ENCODE measurements at regions not wholly inside any gene's neighbourhood (a gene's known extent, or its start where the extent isn't known, plus 50 kb on each side); places are given as distances from the start of the nearest gene placed in this dataset.

DNA sequence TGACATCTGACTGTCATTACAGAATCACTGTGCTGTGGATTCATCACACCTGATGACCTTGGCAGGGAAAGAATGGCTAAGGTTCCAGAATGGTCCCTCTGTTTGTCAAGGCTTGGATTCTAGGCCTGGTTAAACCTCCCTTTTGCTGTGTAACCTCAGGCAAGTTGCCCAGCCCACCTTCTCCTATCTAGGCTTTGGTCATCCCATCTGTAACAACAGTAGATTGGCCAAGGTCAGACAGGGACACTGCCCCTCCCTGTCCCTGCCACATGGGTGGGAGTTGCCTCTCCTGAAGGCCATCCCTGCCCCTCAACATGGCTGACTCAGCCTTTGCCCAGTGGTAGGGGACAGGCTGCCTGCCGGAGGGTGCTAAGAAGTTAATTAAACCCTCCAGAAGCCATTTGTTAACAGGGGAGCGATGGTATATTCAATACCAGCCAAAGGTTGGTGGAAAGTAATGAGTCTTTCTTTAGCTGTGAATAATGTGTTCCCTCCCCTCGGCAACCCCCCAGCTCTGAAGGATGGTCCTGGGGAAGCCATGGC, 149.8 kb upstream of the PCBD1 start:
- TF ChIP-seq, protein P1, sequence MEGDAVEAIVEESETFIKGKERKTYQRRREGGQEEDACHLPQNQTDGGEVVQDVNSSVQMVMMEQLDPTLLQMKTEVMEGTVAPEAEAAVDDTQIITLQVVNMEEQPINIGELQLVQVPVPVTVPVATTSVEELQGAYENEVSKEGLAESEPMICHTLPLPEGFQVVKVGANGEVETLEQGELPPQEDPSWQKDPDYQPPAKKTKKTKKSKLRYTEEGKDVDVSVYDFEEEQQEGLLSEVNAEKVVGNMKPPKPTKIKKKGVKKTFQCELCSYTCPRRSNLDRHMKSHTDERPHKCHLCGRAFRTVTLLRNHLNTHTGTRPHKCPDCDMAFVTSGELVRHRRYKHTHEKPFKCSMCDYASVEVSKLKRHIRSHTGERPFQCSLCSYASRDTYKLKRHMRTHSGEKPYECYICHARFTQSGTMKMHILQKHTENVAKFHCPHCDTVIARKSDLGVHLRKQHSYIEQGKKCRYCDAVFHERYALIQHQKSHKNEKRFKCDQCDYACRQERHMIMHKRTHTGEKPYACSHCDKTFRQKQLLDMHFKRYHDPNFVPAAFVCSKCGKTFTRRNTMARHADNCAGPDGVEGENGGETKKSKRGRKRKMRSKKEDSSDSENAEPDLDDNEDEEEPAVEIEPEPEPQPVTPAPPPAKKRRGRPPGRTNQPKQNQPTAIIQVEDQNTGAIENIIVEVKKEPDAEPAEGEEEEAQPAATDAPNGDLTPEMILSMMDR (IDR thresholded peaks at IDR 0.05): no peak
- TF ChIP-seq POLR2A (IDR thresholded peaks at IDR 0.05): no peak
- no peak for TF ChIP-seq POLR2AphosphoS5 (IDR thresholded peaks at IDR 0.05)

Data from upper lobe of left lung (tissue), 4 donors.